SU-DHL-6 (cell line): ENCODE measurements at regions not wholly inside any gene's neighbourhood (a gene's known extent, or its start where the extent isn't known, plus 50 kb on each side); places are given as distances from the start of the nearest gene placed in this dataset.
"Not testable (repeated sequence)": the region's sequence is repeated elsewhere in the genome, so short reads cannot be mapped to it uniquely, and the experiment has no call there.

Experiments used
- H2AFZ ChIP-seq: fragments of 200-600 bp; sonication (generic); 2 replicates; pipeline ENCODE4 v1.6.1; 2014; ENCODE audit warnings: low read depth, mild to moderate bottlenecking, moderate library complexity, mixed read lengths, antibody characterized with exemption, low read length; ENCODE audit not compliant: severe bottlenecking
- H3F3A ChIP-seq: fragments of 200-600 bp; shearing (Covaris generic); 2 replicates; pipeline ENCODE4 v1.6.0; 2016; ENCODE audit warnings: antibody characterized with exemption, mild to moderate bottlenecking; ENCODE audit not compliant: insufficient read depth
- H3K27ac ChIP-seq: fragments of 200-600 bp; sonication (generic); 2 replicates; pipeline ENCODE4 v1.5.1; 2016; ENCODE audit warnings: low read depth, mild to moderate bottlenecking, low read length, moderate library complexity, mixed read lengths
- H3K27me3 ChIP-seq: fragments of 200-600 bp; sonication (generic), shearing (Covaris generic); 2 replicates; pipeline ENCODE4 v1.6.0; 2014; ENCODE audit warnings: mild to moderate bottlenecking, low read length
- H3K36me3 ChIP-seq: fragments of 200-600 bp; sonication (generic); 2 replicates; pipeline ENCODE4 v1.6.1; 2014; ENCODE audit warnings: mild to moderate bottlenecking, low read length, mixed read lengths
- H3K4me2 ChIP-seq: fragments of 300-600, 200-600 bp; shearing (Covaris generic), sonication (generic); 2 replicates; pipeline ENCODE4 v1.6.0; 2014; ENCODE audit warnings: low read length, low read depth, mild to moderate bottlenecking; ENCODE audit not compliant: poor library complexity, severe bottlenecking
- H3K4me3 ChIP-seq: fragments of 200-600 bp; sonication (generic); 2 replicates; pipeline ENCODE4 v1.5.1; 2014; ENCODE audit warnings: antibody characterized with exemption, low read length, mild to moderate bottlenecking, mixed read lengths; ENCODE audit not compliant: insufficient read depth, poor library complexity, severe bottlenecking
- H3K79me2 ChIP-seq: fragments of 200-600 bp; sonication (generic); 2 replicates; pipeline ENCODE4 v1.6.1; 2014; ENCODE audit warnings: mild to moderate bottlenecking, low read length, moderate library complexity; ENCODE audit not compliant: insufficient read depth
- H3K9ac ChIP-seq: fragments of 200-600 bp; sonication (generic); 2 replicates; pipeline ENCODE4 v1.7.0; 2014; ENCODE audit warnings: mild to moderate bottlenecking, low read length
- H3K9me2 ChIP-seq: fragments of 200-600 bp; sonication (generic); replicated peaks from 2 replicates; pipeline ENCODE4 v1.6.1; 2014; ENCODE audit warnings: low read length; ENCODE audit not compliant: insufficient read depth
- H3K9me3 ChIP-seq: fragments of 200-600 bp; sonication (generic); 2 replicates; pipeline ENCODE4 v1.6.1; 2014; ENCODE audit warnings: low read length, mixed read lengths; ENCODE audit not compliant: insufficient read depth
- H4K20me1 ChIP-seq: fragments of 200-600 bp; sonication (generic); 2 replicates; pipeline ENCODE4 v1.6.1; 2014; ENCODE audit warnings: low read depth, mild to moderate bottlenecking, antibody characterized with exemption, low read length, moderate library complexity, mixed read lengths
- EZH2phosphoT487 ChIP-seq: fragments of 200-600 bp; sonication (generic), shearing (Covaris generic); conservative IDR thresholded peaks from 2 replicates; pipeline ENCODE4 v1.6.1; 2018; ENCODE audit warnings: mild to moderate bottlenecking, antibody characterized with exemption, low read length, moderate library complexity, mixed read lengths
- TF ChIP-seq, protein P1 (sequence below): fragments of 200-600 bp; sonication (generic); IDR thresholded peaks from one replicate; pipeline ENCODE4 v1.5.1; 2017; ENCODE audit warnings: antibody characterized with exemption, mild to moderate bottlenecking, low read length, moderate library complexity; ENCODE audit not compliant: insufficient read depth, poor library complexity, severe bottlenecking

DNA sequence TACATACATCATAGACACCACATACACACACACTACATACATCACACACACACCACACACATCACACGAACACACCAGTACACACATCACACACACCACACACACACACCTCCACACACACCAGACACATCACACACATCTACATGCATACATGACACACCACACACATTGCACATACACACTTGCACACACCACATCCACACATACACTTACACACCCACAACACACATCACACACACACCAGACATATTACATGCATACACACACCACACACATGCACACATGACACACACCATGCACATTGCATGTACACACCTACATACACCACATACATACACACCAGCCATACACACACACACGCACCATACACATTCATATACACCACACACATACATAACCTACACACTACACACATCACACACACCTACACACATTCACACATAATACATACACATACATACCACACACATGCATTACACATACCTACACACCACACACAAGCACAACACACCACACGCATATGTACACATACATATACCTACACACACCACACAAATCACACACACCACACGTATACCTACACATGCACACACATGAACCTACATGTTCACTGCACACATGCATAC lies 156.5 kb downstream of the NDUFA10 start:
- H4K20me1 ChIP-seq: no peaks in the 10 kb centered on the region

DNA sequence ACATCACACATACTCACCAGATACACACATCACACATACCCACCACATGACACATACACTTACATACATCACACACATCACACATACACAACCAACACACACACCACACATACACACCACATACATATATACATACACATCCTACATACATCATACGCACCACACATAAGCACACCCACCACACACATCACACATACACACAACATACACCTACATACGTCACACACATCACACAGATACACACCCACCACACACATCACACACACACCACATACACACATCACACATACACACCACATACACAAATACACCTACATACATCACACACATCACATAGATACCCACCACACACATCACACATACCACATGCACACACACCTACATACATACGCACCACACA lies 158.4 kb downstream of the NDUFA10 start:
- Histone ChIP-seq H3K4me2 (no peak overlapping the region), H3K27ac (no peak overlapping the region), H2AFZ (no peak overlapping the region), H3K79me2 (no peaks in the 10 kb centered on the region), H3K36me3 (no peaks in the 10 kb centered on the region), H3F3A (no peaks in the 10 kb centered on the region), H3K27me3 (no peaks in the 10 kb centered on the region), H3K9ac (no peak overlapping the region), H3K9me3 (peaks cover 30% of the 10 kb centered on the region; the same call in 1 of the 2 replicates), H4K20me1 (no peaks in the 10 kb centered on the region), H3K4me3 (no peak overlapping the region), H3K9me2 (no peaks in the 10 kb centered on the region)
- no peak for TF ChIP-seq EZH2phosphoT487
- TF ChIP-seq, protein P1, sequence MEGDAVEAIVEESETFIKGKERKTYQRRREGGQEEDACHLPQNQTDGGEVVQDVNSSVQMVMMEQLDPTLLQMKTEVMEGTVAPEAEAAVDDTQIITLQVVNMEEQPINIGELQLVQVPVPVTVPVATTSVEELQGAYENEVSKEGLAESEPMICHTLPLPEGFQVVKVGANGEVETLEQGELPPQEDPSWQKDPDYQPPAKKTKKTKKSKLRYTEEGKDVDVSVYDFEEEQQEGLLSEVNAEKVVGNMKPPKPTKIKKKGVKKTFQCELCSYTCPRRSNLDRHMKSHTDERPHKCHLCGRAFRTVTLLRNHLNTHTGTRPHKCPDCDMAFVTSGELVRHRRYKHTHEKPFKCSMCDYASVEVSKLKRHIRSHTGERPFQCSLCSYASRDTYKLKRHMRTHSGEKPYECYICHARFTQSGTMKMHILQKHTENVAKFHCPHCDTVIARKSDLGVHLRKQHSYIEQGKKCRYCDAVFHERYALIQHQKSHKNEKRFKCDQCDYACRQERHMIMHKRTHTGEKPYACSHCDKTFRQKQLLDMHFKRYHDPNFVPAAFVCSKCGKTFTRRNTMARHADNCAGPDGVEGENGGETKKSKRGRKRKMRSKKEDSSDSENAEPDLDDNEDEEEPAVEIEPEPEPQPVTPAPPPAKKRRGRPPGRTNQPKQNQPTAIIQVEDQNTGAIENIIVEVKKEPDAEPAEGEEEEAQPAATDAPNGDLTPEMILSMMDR: no peak

More for the DNA sequence above, 156.5 kb downstream of the NDUFA10 start:
- no peaks in the 10 kb centered on the region for H3K79me2 ChIP-seq
- TF ChIP-seq EZH2phosphoT487: no peak
- H3K36me3 ChIP-seq: no peaks in the 10 kb centered on the region
- H3K27me3 ChIP-seq: no peaks in the 10 kb centered on the region
- no peak overlapping the region for H3K27ac ChIP-seq
- no peak overlapping the region for H3K4me2 ChIP-seq
- H3K9ac ChIP-seq: no peak overlapping the region
- H3K9me2 ChIP-seq: no peaks in the 10 kb centered on the region
- no peaks in the 10 kb centered on the region for H3F3A ChIP-seq
- no peak overlapping the region for H3K4me3 ChIP-seq
- H2AFZ ChIP-seq: no peak overlapping the region
- peaks cover 30% of the 10 kb centered on the region; the same call in 1 of the 2 replicates for H3K9me3 ChIP-seq

DNA sequence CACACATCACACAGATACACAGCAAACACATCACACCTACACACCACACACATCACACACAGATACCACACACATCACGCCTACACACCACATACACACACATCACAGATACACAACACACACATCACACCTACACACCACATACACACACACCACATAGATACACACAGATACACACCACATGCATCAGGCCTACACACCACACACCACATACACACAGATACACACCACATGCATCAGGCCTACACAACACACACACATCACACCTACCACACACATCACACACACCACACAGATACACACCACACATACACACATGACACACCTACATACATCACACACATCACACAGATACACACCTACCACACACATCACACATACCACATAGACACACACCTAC lies 158.8 kb downstream of the NDUFA10 start:
- TF ChIP-seq, protein P1: no peak
- TF ChIP-seq EZH2phosphoT487: no peak
- Histone ChIP-seq H3K9ac (no peak overlapping the region), H3K79me2 (no peaks in the 10 kb centered on the region), H3K9me2 (no peaks in the 10 kb centered on the region), H3K4me3 (no peak overlapping the region), H4K20me1 (no peaks in the 10 kb centered on the region), H3K36me3 (no peaks in the 10 kb centered on the region), H3K4me2 (no peak overlapping the region), H3K27me3 (no peaks in the 10 kb centered on the region), H3K9me3 (peaks cover 30% of the 10 kb centered on the region; the same call in 1 of the 2 replicates), H3F3A (no peaks in the 10 kb centered on the region), H3K27ac (no peak overlapping the region), H2AFZ (no peak overlapping the region)

DNA sequence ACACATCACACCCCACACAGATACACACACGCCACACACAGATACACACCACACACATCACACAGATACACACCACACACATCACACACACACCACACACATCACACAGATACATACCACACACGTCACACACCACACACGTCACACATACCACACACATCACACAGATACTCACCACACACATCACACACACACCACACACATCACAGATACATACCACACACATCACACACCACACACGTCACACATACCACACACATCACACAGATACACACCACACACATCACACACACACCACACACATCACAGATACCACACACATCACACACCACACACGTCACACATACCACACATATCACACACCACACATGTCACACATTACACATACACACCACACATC lies 159.3 kb downstream of the NDUFA10 start:
- H4K20me1 ChIP-seq, H3K9ac ChIP-seq, H3K27me3 ChIP-seq, H2AFZ ChIP-seq, H3K4me2 ChIP-seq, H3K4me3 ChIP-seq, H3K36me3 ChIP-seq, H3K79me2 ChIP-seq, H3F3A ChIP-seq, H3K27ac ChIP-seq, H3K9me2 ChIP-seq: not testable (repeated sequence)
- peaks cover 30% of the 10 kb centered on the region; the same call in 1 of the 2 replicates for H3K9me3 ChIP-seq
